NCI-H460 (cell line): ENCODE measurements at regions not wholly inside any gene's neighbourhood (a gene's known extent, or its start where the extent isn't known, plus 50 kb on each side); places are given as distances from the start of the nearest gene placed in this dataset.
A peak's percentile ranks its signal among the peaks of the same experiment; 100 is the strongest.
"Not testable (repeated sequence)": the region's sequence is repeated elsewhere in the genome, so short reads cannot be mapped to it uniquely, and the experiment has no call there.

Experiments
- DNase-seq: peaks from one replicate; pipeline ENCODE4 v3.0.0-alpha.2; 2016; ENCODE audit warnings: low read depth; ENCODE audit errors: extremely low read depth

GRCh38 chr7:13628239-13629001 lies 361.0 kb downstream of the ETV1 start:
- no peak for DNase-seq

GRCh38 chr7:13631207-13632049 lies 358.0 kb downstream of the ETV1 start:
- not testable (repeated sequence) for DNase-seq

GRCh38 chr7:13633857-13634256 lies 355.6 kb downstream of the ETV1 start:
- DNase-seq: no peak

- DNase-seq: no peak
These were observed 350.1 kb downstream of the ETV1 start for GRCh38 chr7:13639396-13639795.

GRCh38 chr7:13641714-13642113 lies 347.8 kb downstream of the ETV1 start:
- DNase-seq: peak; percentile 49

- DNase-seq: no peak
These were observed 338.3 kb downstream of the ETV1 start for GRCh38 chr7:13651167-13651566.

GRCh38 chr7:13656330-13656729 lies 333.1 kb downstream of the ETV1 start:
- no peak for DNase-seq

GRCh38 chr7:13673290-13673689 lies 316.2 kb downstream of the ETV1 start:
- no peak for DNase-seq

- DNase-seq: no peak
These were observed 306.8 kb downstream of the ETV1 start for GRCh38 chr7:13682626-13683025.

- no peak for DNase-seq
These were observed 302.0 kb downstream of the ETV1 start for GRCh38 chr7:13687500-13687899.

- DNase-seq: no peak
These were observed 296.9 kb downstream of the ETV1 start for GRCh38 chr7:13692548-13692947.

GRCh38 chr7:13702251-13702650 lies 287.2 kb downstream of the ETV1 start:
- DNase-seq: no peak

GRCh38 chr7:13708670-13709069 lies 280.8 kb downstream of the ETV1 start:
- no peak for DNase-seq

- no peak for DNase-seq
These were observed 276.4 kb downstream of the ETV1 start for GRCh38 chr7:13713092-13713491.

- DNase-seq: no peak
These were observed 273.9 kb downstream of the ETV1 start for GRCh38 chr7:13715534-13715933.

- DNase-seq: no peak
These were observed 272.4 kb downstream of the ETV1 start for GRCh38 chr7:13717031-13717430.

- DNase-seq: no peak
These were observed 265.1 kb downstream of the ETV1 start for GRCh38 chr7:13724191-13724976.

- no peak for DNase-seq
These were observed 264.4 kb downstream of the ETV1 start for GRCh38 chr7:13724977-13725566.

GRCh38 chr7:13725591-13725990 lies 263.9 kb downstream of the ETV1 start:
- DNase-seq: no peak

- no peak for DNase-seq
These were observed 262.2 kb downstream of the ETV1 start for GRCh38 chr7:13727279-13727678.

- DNase-seq: no peak
These were observed 261.7 kb downstream of the ETV1 start for GRCh38 chr7:13727751-13728150.
